Hepatocyte (in vitro differentiated cells): ENCODE measurements at regions not wholly inside any gene's neighbourhood (a gene's known extent, or its start where the extent isn't known, plus 50 kb on each side); places are given as distances from the start of the nearest gene placed in this dataset.

Source experiments
- DNase-seq: peaks from one replicate; pipeline ENCODE4 v3.0.0-alpha.2; 2016; ENCODE audit warnings: low spot score
- H2AFZ ChIP-seq: fragments of 200-600 bp; sonication (generic); 2 replicates; pipeline ENCODE4 v1.6.0; 2016; ENCODE audit warnings: antibody characterized with exemption, mild to moderate bottlenecking
- H3K27ac ChIP-seq: fragments of 200-600 bp; sonication (generic); 2 replicates; pipeline ENCODE4 v1.5.1; 2016; ENCODE audit warnings: mild to moderate bottlenecking
- H3K27me3 ChIP-seq: fragments of 200-600 bp; sonication (generic); 2 replicates; pipeline ENCODE4 v1.6.1; 2016
- H3K36me3 ChIP-seq: fragments of 200-600 bp; sonication (generic); replicated peaks from 2 replicates; pipeline ENCODE4 v1.5.1; 2016; ENCODE audit warnings: low read depth; ENCODE audit not compliant: insufficient read depth
- H3K4me1 ChIP-seq: fragments of 200-600 bp; sonication (generic); 2 replicates; pipeline ENCODE4 v1.5.1; 2016; ENCODE audit warnings: mild to moderate bottlenecking, moderate library complexity; ENCODE audit not compliant: insufficient read depth
- H3K4me2 ChIP-seq: fragments of 200-600 bp; sonication (generic); 2 replicates; pipeline ENCODE4 v1.6.0; 2016
- H3K4me3 ChIP-seq: fragments of 200-600 bp; sonication (generic); 2 replicates; pipeline ENCODE4 v1.5.1; 2016; ENCODE audit warnings: mild to moderate bottlenecking
- H3K79me2 ChIP-seq: fragments of 200-600 bp; sonication (generic); 2 replicates; pipeline ENCODE4 v1.6.0; 2017; ENCODE audit warnings: mild to moderate bottlenecking
- H3K9me2 ChIP-seq: fragments of 200-600 bp; sonication (generic); replicated peaks from 2 replicates; pipeline ENCODE4 v1.6.0; 2017; ENCODE audit warnings: mild to moderate bottlenecking; ENCODE audit not compliant: insufficient read depth
- H3K9me3 ChIP-seq: fragments of 200-600 bp; sonication (generic); 2 replicates; pipeline ENCODE4 v1.5.1; 2016; ENCODE audit warnings: low read depth, mild to moderate bottlenecking
- H4K20me1 ChIP-seq: fragments of 200-600 bp; sonication (generic); 2 replicates; pipeline ENCODE4 v1.6.0; 2016; ENCODE audit warnings: mild to moderate bottlenecking; ENCODE audit not compliant: insufficient read depth, poor library complexity, severe bottlenecking
- EZH2 ChIP-seq: fragments of 200-600 bp; sonication (generic); IDR thresholded peaks from 2 replicates; pipeline ENCODE4 v1.6.1; 2016; ENCODE audit warnings: antibody characterized with exemption, mild to moderate bottlenecking, borderline replicate concordance
- EZH2phosphoT487 ChIP-seq: fragments of 200-600 bp; sonication (generic); IDR thresholded peaks from one replicate; pipeline ENCODE4 v1.6.1; 2018; ENCODE audit warnings: antibody characterized with exemption, mild to moderate bottlenecking, low read depth, moderate library complexity; ENCODE audit not compliant: unreplicated experiment, severe bottlenecking
- WGBS: methylation state at CpG from one replicate; pipeline ENCODE4 v1.1.6; 2016; ENCODE audit warnings: low lambda C conversion rate; ENCODE audit errors: missing lambda C conversion rate; 5-methylcytosine and 5-hydroxymethylcytosine counted together
- TF ChIP-seq, protein P1 (sequence below): fragments of 200-600 bp; sonication (generic); IDR thresholded peaks from 2 replicates; pipeline ENCODE4 v1.5.1; 2016; ENCODE audit warnings: antibody characterized with exemption, mild to moderate bottlenecking; ENCODE audit not compliant: poor library complexity

DNA sequence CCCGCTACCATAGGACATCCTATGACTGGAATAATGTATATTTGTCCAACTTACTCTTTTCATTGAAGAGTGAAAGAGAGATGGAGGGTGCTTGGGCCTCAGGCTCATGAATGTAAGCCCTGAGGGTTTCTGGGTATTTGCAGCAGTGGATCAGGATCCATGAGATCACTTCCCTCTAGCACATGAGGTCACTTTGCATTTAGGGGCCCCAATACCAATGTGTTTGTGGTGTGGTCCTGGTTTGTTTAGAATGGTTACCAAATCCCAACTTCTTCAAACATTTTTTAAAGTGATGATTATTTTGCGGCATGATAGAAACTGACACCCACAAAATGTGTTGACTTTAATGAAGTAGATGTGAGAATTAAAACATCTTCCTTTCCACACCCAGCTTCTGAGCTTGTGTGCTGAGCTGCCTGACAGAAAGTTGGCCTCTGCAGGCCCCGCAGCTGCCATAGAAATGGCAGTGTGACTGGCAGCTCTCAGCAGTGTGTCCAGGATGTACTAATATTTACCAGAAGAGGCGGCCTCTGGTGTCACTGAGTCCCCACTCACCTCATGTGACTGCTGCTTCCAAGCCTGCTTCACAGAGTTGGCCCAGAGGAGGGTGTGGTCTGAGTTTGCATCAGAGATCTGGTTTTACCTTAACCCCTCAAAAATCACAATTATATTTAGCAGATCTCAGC, 447.6 kb upstream of the NPVF start:
- TF ChIP-seq EZH2phosphoT487 (no peak), EZH2 (no peak)
- TF ChIP-seq, protein P1, sequence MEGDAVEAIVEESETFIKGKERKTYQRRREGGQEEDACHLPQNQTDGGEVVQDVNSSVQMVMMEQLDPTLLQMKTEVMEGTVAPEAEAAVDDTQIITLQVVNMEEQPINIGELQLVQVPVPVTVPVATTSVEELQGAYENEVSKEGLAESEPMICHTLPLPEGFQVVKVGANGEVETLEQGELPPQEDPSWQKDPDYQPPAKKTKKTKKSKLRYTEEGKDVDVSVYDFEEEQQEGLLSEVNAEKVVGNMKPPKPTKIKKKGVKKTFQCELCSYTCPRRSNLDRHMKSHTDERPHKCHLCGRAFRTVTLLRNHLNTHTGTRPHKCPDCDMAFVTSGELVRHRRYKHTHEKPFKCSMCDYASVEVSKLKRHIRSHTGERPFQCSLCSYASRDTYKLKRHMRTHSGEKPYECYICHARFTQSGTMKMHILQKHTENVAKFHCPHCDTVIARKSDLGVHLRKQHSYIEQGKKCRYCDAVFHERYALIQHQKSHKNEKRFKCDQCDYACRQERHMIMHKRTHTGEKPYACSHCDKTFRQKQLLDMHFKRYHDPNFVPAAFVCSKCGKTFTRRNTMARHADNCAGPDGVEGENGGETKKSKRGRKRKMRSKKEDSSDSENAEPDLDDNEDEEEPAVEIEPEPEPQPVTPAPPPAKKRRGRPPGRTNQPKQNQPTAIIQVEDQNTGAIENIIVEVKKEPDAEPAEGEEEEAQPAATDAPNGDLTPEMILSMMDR, result no peak
- WGBS, result 80% methylated on average over 4 of the region's 4 CpGs

DNA sequence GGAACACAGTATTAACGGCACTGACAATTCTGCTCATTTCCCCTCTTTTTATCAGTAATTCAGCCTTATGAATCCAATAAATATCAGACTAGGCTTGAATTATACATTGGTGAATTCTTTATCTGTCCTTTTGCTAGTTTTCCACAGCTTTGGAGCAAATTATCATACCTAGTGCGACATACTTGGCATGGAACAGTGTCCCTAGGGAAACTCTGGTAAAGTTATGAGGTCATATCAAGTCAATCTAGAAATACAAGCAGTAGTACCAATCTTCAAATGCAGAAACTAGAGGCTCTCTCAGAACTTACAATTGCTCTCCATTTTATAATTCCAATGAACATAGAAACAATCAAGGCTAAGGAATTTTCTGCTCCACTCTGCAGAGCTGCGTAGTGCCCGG, 449.3 kb upstream of the NPVF start:
- Histone ChIP-seq H3K4me2 (no peak overlapping the region), H3K79me2 (no peaks in the 10 kb centered on the region), H3K27me3 (no peaks in the 10 kb centered on the region), H3K27ac (no peak overlapping the region), H2AFZ (no peak overlapping the region), H3K9me2 (no peaks in the 10 kb centered on the region), H4K20me1 (no peaks in the 10 kb centered on the region), H3K4me3 (no peak overlapping the region), H3K4me1 (peaks cover 10% of the 10 kb centered on the region), H3K9me3 (no peaks in the 10 kb centered on the region), H3K36me3 (no peaks in the 10 kb centered on the region)
- DNase-seq, result no peak
- TF ChIP-seq EZH2 (no peak), EZH2phosphoT487 (no peak)
- TF ChIP-seq, protein P1, result no peak
- 89% methylated on average over 4 of the region's 4 CpGs for WGBS

More for the DNA sequence above, 447.6 kb upstream of the NPVF start:
- Histone ChIP-seq H3K4me2 (no peak overlapping the region), H3K9me2 (no peaks in the 10 kb centered on the region), H3K79me2 (no peaks in the 10 kb centered on the region), H3K4me1 (peaks cover 25% of the 10 kb centered on the region), H3K36me3 (no peaks in the 10 kb centered on the region), H2AFZ (no peak overlapping the region), H3K27me3 (no peaks in the 10 kb centered on the region), H4K20me1 (no peaks in the 10 kb centered on the region), H3K4me3 (no peak overlapping the region), H3K9me3 (no peaks in the 10 kb centered on the region), H3K27ac (peak overlapping the region; percentile 14)
- peak; percentile 63 for DNase-seq

DNA sequence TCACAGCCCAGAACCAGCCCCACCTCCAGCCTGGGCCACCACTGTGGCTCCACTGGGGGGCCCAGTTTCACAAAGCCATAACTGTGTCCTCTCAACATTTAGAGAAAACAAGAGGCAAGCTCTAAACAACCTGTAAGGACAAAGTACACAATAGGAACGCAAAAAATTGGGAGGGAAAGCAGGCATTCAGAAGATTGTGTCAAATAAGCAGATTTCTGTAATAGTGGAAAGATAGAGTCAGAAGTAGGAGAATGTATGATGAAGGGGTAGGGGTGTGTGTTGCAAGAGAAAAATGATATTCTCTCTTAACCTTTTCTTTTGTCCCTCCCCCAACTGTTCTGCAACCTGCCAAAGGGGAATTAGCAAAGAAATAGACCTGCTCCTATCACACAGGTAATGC, 449.9 kb upstream of the NPVF start:
- Histone ChIP-seq H3K27me3 (no peaks in the 10 kb centered on the region), H3K36me3 (no peaks in the 10 kb centered on the region), H3K27ac (no peak overlapping the region), H3K79me2 (no peaks in the 10 kb centered on the region), H3K9me3 (no peaks in the 10 kb centered on the region), H3K9me2 (no peaks in the 10 kb centered on the region), H3K4me2 (no peak overlapping the region), H3K4me1 (peaks cover 6% of the 10 kb centered on the region), H2AFZ (no peak overlapping the region), H3K4me3 (no peak overlapping the region), H4K20me1 (no peaks in the 10 kb centered on the region)
- TF ChIP-seq EZH2phosphoT487, result no peak
- TF ChIP-seq, protein P1, result no peak
- no peak for TF ChIP-seq EZH2
- no peak for DNase-seq
- WGBS, result 91% methylated on average over 1 of the region's 1 CpG
